HCT116 (cell line): ENCODE measurements at regions not wholly inside any gene's neighbourhood (a gene's known extent, or its start where the extent isn't known, plus 50 kb on each side); places are given as distances from the start of the nearest gene placed in this dataset.

Experiments
- ATAC-seq: fragments of 200-7000 bp; cut with Tn5 transposase; 2 replicates; pipeline ENCODE4 v1.9.1; 2020; ENCODE audit warnings: mild to moderate bottlenecking, moderate library complexity
- BruUV-seq: library from RNA; stranded (reverse); fragments of 400-500 nt; replicated peaks from 2 replicates; lab custom pipeline; 2021; lab: Mats Ljungman, UMichigan
- CTCF ChIA-PET: fragments of 300-600 bp; sonication (Branson Sonifier 250); formaldehyde crosslinking; loops from one replicate; lab custom pipeline; 2021; ENCODE audit warnings: antibody characterized with exemption; lab: Charles Lee
- POLR2A ChIA-PET: fragments of 300-600, 350-600 bp; sonication (Branson Sonifier 250); formaldehyde crosslinking; loops from one replicate; lab custom pipeline; 2021; ENCODE audit warnings: antibody characterized with exemption; lab: Charles Lee
- RAD21 ChIA-PET, 2 experiments: fragments of 300-600 bp; sonication (Branson Sonifier 250); formaldehyde crosslinking; loops; one replicate each; lab custom pipeline; 2023; ENCODE audit warnings: low total read pairs in 2 of 2; ENCODE audit not compliant: uncharacterized antibody in 2 of 2, unreplicated experiment in 2 of 2, low non-redundant PET in 1 of 2; lab: Charles Lee
- DNase-seq: peaks from one replicate; pipeline ENCODE4 v3.0.0-alpha.2; 2010; ENCODE audit warnings: low read depth, low spot score
- H2AFZ ChIP-seq: fragments of 200-600 bp; shearing (Covaris generic), sonication (generic); 2 replicates; pipeline ENCODE4 v1.6.1; 2017; ENCODE audit warnings: low read depth, mixed run types, mixed read lengths, antibody characterized with exemption, low read length; ENCODE audit not compliant: poor library complexity, severe bottlenecking
- H3K27ac ChIP-seq: 2 replicates; pipeline ENCODE4 v1.5.1; 2012; ENCODE audit warnings: low read depth, low read length
- H3K27me3 ChIP-seq: fragments of 200-600 bp; sonication (generic); 2 replicates; pipeline ENCODE4 v1.6.1; 2016; ENCODE audit warnings: mixed run types, low read length, mixed read lengths; ENCODE audit not compliant: insufficient read depth
- H3K36me3 ChIP-seq, 2 experiments: fragments of 200-500 bp in 1 of 2; fragments of 200-600 bp in 1 of 2; sonication (Bioruptor generic) in 1 of 2; sonication (generic) in 1 of 2; 2 replicates each; pipeline versions ENCODE4 v1.5.1 to v1.6.1; 2014 to 2016; ENCODE audit warnings: low read length in 2 of 2, inconsistent platforms in 1 of 2, mixed read lengths in 1 of 2, mixed run types in 1 of 2; ENCODE audit not compliant: insufficient read depth in 2 of 2, control insufficient read depth in 1 of 2
- H3K4me1 ChIP-seq, 2 experiments: fragments of 200-600 bp in 1 of 2; sonication (generic) in 1 of 2; 2 replicates each; pipeline versions ENCODE4 v1.5.1 to v1.6.1; 2012 to 2017; ENCODE audit warnings: low read length in 2 of 2, inconsistent platforms in 1 of 2, mild to moderate bottlenecking in 1 of 2, mixed read lengths in 1 of 2, mixed run types in 1 of 2, moderate library complexity in 1 of 2; ENCODE audit not compliant: insufficient read depth in 2 of 2, control insufficient read depth in 1 of 2
- H3K4me2 ChIP-seq: fragments of 200-600 bp; sonication (generic); 2 replicates; pipeline ENCODE4 v1.6.1; 2017; ENCODE audit warnings: mixed run types, low read length, mixed read lengths
- H3K4me3 ChIP-seq, 2 experiments: fragments of 200-600 bp in 1 of 2; sonication (generic) in 1 of 2; replicated peaks in 1 of 2; 2 replicates each; pipeline ENCODE4 v1.5.1; 2011 to 2016; ENCODE audit warnings: low read length in 2 of 2, control low read depth in 1 of 2, low read depth in 1 of 2, mild to moderate bottlenecking in 1 of 2, mixed read lengths in 1 of 2, mixed run types in 1 of 2
- H3K79me2 ChIP-seq: fragments of 200-600 bp; sonication (generic); 2 replicates; pipeline ENCODE4 v1.6.1; 2017; ENCODE audit warnings: mild to moderate bottlenecking, mixed run types, low read length, moderate library complexity, mixed read lengths; ENCODE audit not compliant: insufficient read depth
- H3K9ac ChIP-seq: fragments of 200-600 bp; sonication (generic); 2 replicates; pipeline ENCODE4 v1.6.1; 2016; ENCODE audit warnings: low read length, mixed read lengths
- H3K9me2 ChIP-seq: fragments of 200-600 bp; sonication (generic), shearing (Covaris generic); 2 replicates; pipeline ENCODE4 v1.6.1; 2017; ENCODE audit warnings: mixed run types, mild to moderate bottlenecking, moderate library complexity; ENCODE audit not compliant: insufficient read depth
- H3K9me3 ChIP-seq, 2 experiments: fragments of 200-500 bp in 1 of 2; fragments of 200-600 bp in 1 of 2; sonication (Bioruptor generic) in 1 of 2; sonication (generic) in 1 of 2; 2 replicates each; pipeline ENCODE4 v1.6.1; 2014 to 2017; ENCODE audit warnings: low read length in 2 of 2, mixed read lengths in 2 of 2, inconsistent platforms in 1 of 2, low read depth in 1 of 2, mild to moderate bottlenecking in 1 of 2, mixed run types in 1 of 2, moderate library complexity in 1 of 2; ENCODE audit not compliant: control insufficient read depth in 1 of 2, insufficient read depth in 1 of 2
- H4K20me1 ChIP-seq: fragments of 200-600 bp; sonication (generic), shearing (Covaris generic); 2 replicates; pipeline ENCODE4 v1.6.1; 2017; ENCODE audit warnings: mixed run types, mild to moderate bottlenecking, moderate library complexity; ENCODE audit not compliant: insufficient read depth
- CTCF ChIP-seq, 3 experiments: fragments of 200-600 bp in 1 of 3; sonication (generic) in 1 of 3; IDR thresholded peaks in 2 of 3; conservative IDR thresholded peaks in 1 of 3; 2 replicates each; pipeline ENCODE4 v1.5.1; 2012 to 2017; ENCODE audit warnings: low read depth in 2 of 3, low read length in 2 of 3, antibody characterized with exemption in 1 of 3, borderline replicate concordance in 1 of 3, control low read depth in 1 of 3, mild to moderate bottlenecking in 1 of 3, mixed read lengths in 1 of 3, mixed run types in 1 of 3, moderate library complexity in 1 of 3; ENCODE audit not compliant: insufficient read depth in 1 of 3
- EZH2 ChIP-seq: fragments of 200-600 bp; sonication (generic); IDR thresholded peaks from 2 replicates; pipeline ENCODE4 v1.6.1; 2017; ENCODE audit warnings: antibody characterized with exemption, mixed run types
- EZH2phosphoT487 ChIP-seq: fragments of 200-600 bp; IDR thresholded peaks from 2 replicates; pipeline ENCODE4 v1.6.1; 2018; ENCODE audit warnings: antibody characterized with exemption, borderline replicate concordance
- FOSL1 ChIP-seq: IDR thresholded peaks from 2 replicates; pipeline ENCODE4 v1.6.1; 2012; ENCODE audit warnings: low read depth
- JUND ChIP-seq: IDR thresholded peaks from 2 replicates; pipeline ENCODE4 v1.6.1; 2012
- SP1 ChIP-seq: IDR thresholded peaks from 2 replicates; pipeline ENCODE4 v1.6.1; 2012; ENCODE audit warnings: low read depth
- SRF ChIP-seq: IDR thresholded peaks from 2 replicates; pipeline ENCODE4 v1.6.1; 2012; ENCODE audit warnings: low read depth
- TCF7L2 ChIP-seq: IDR thresholded peaks from 2 replicates; pipeline ENCODE4 v1.7.0; 2011; ENCODE audit warnings: borderline replicate concordance, inconsistent platforms; ENCODE audit not compliant: insufficient read depth, insufficient read length; ENCODE audit errors: extremely low read depth
- intact Hi-C: fragments of 100-400 bp; cut with micrococcal nuclease; formaldehyde crosslinking; loops from 2 replicates; pipeline ENCODE4 v1.10.0; 2022

- Histone ChIP-seq H3K36me3 (no peaks in the 10 kb centered on the region), H3K9ac (no peak overlapping the region), H3K9me3 (peaks cover 8 to 22% of the 10 kb centered on the region in 2 experiments; a peak in 2 of 4 replicates), H2AFZ (no peak overlapping the region), H3K9me2 (no peaks in the 10 kb centered on the region), H3K27ac (no peak overlapping the region), H3K4me2 (no peak overlapping the region), H3K27me3 (no peaks in the 10 kb centered on the region), H3K79me2 (no peaks in the 10 kb centered on the region), H3K4me1 (no peaks in the 10 kb centered on the region), H4K20me1 (no peaks in the 10 kb centered on the region), H3K4me3 (no peak overlapping the region)
- ChIA-PET CTCF (no interaction called here), RAD21 (no interaction called here), POLR2A (no interaction called here)
- DNase-seq (no peak), ATAC-seq (no peak)
- intact Hi-C loops = no loop called here
- BruUV-seq = no TSS peak
- TF ChIP-seq FOSL1 = no peak
- TF ChIP-seq SRF = no peak
- TF ChIP-seq TCF7L2 = no peak
- no peak for TF ChIP-seq EZH2phosphoT487
- TF ChIP-seq JUND = no peak
- TF ChIP-seq EZH2 = no peak
- no peak for TF ChIP-seq CTCF (IDR thresholded peaks at IDR 0.05 in 2 of 3, conservative IDR thresholded peaks at IDR 0.05 in 1 of 3; ENCODE audit: borderline replicate concordance in 1 of 3, insufficient read depth in 1 of 3, low read depth in 2 of 3, low read length in 2 of 3)
- TF ChIP-seq SP1 = no peak
Measured at GRCh38 chr14:86794689-86795088, 1198.3 kb downstream of the GALC start.
